ENCODE measurements at regions not wholly inside any gene's neighbourhood (a gene's known extent, or its start where the extent isn't known, plus 50 kb on each side); places are given as distances from the start of the nearest gene placed in this dataset.

DNA sequence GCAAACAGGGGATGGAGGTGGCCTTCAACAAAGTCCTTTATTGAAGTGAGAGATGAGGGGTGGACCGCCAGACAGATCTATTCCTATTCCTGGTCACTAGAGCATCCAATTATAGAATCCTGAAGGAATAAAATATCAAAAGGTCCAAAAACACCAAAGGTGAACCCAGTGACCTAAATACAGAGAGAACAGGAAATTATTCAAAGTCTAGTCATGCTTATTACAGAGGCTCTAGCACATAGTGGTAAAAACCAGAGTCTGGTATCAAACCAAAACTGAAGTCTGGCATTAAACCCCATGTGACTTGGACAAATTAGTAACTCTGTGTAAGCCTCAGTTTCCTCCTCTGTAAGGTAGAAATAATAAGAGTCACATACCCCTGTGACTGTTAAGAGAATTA, 100.5 kb upstream of the SNX2 start:
- RAD21 ChIA-PET (ENCODE audit: low non-redundant PET in 1 of 2, low total read pairs in 2 of 2, uncharacterized antibody in 2 of 2, unreplicated experiment in 2 of 2), result no interaction called here
- DNase-seq (ENCODE audit: low read depth, low spot score) (no peak), ATAC-seq (no peak)
- CTCF ChIA-PET, result no interaction called here
- H4K20me1 ChIP-seq (ENCODE audit: insufficient read depth), result no peaks in the 10 kb centered on the region
- no peaks in the 10 kb centered on the region for H3K27me3 ChIP-seq (ENCODE audit: insufficient read depth, low read length)
- no peaks in the 10 kb centered on the region for H3K9me2 ChIP-seq (ENCODE audit: insufficient read depth)
- POLR2A ChIA-PET, result no interaction called here
- intact Hi-C loops (cut with micrococcal nuclease), result no loop called here
- no TSS peak for BruUV-seq (replicated peaks)
- H3K4me1 ChIP-seq (ENCODE audit: control insufficient read depth in 1 of 2, insufficient read depth in 2 of 2, low read length in 2 of 2), result no peaks in the 10 kb centered on the region
- H3K4me3 ChIP-seq (replicated peaks in 1 of 2; ENCODE audit: low read depth in 1 of 2, low read length in 2 of 2), result no peak overlapping the region
- H3K36me3 ChIP-seq (ENCODE audit: control insufficient read depth in 1 of 2, insufficient read depth in 2 of 2, low read length in 2 of 2), result no peaks in the 10 kb centered on the region
- H3K4me2 ChIP-seq (ENCODE audit: low read length), result no peak overlapping the region
- H3K9ac ChIP-seq (ENCODE audit: low read length), result no peak overlapping the region
- no peak overlapping the region for H2AFZ ChIP-seq (ENCODE audit: low read depth, low read length, poor library complexity, severe bottlenecking)
- no peaks in the 10 kb centered on the region for H3K79me2 ChIP-seq (ENCODE audit: insufficient read depth, low read length)
- H3K9me3 ChIP-seq (ENCODE audit: control insufficient read depth in 1 of 2, insufficient read depth in 1 of 2, low read depth in 1 of 2, low read length in 2 of 2), result no peaks in the 10 kb centered on the region
- no peak overlapping the region for H3K27ac ChIP-seq (ENCODE audit: low read depth, low read length)
- TF ChIP-seq, protein P1, sequence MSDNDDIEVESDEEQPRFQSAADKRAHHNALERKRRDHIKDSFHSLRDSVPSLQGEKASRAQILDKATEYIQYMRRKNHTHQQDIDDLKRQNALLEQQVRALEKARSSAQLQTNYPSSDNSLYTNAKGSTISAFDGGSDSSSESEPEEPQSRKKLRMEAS (IDR thresholded peaks at IDR 0.05), result no peak
- TF ChIP-seq SIN3A (IDR thresholded peaks at IDR 0.05; ENCODE audit: low read depth) (no peak), YY1 (IDR thresholded peaks at IDR 0.05; ENCODE audit: extremely low read depth, insufficient replicate concordance, low read depth, low read length) (no peak), EZH2phosphoT487 (IDR thresholded peaks at IDR 0.05; ENCODE audit: borderline replicate concordance) (no peak), CBX3 (IDR thresholded peaks at IDR 0.05; ENCODE audit: low read depth) (no peak), RAD21 (IDR thresholded peaks at IDR 0.05; ENCODE audit: low read depth) (no peak), FOSL1 (IDR thresholded peaks at IDR 0.05; ENCODE audit: low read depth) (no peak), SRF (IDR thresholded peaks at IDR 0.05; ENCODE audit: low read depth) (no peak), POLR2AphosphoS5 (IDR thresholded peaks at IDR 0.05; ENCODE audit: low read depth, low read length) (no peak), JUND (IDR thresholded peaks at IDR 0.05) (no peak), EZH2 (IDR thresholded peaks at IDR 0.05) (no peak), ZFX (IDR thresholded peaks at IDR 0.05) (no peak), ZNF274 (IDR thresholded peaks at IDR 0.05; ENCODE audit: low read depth, low read length) (no peak)
- TF ChIP-seq, protein P2, sequence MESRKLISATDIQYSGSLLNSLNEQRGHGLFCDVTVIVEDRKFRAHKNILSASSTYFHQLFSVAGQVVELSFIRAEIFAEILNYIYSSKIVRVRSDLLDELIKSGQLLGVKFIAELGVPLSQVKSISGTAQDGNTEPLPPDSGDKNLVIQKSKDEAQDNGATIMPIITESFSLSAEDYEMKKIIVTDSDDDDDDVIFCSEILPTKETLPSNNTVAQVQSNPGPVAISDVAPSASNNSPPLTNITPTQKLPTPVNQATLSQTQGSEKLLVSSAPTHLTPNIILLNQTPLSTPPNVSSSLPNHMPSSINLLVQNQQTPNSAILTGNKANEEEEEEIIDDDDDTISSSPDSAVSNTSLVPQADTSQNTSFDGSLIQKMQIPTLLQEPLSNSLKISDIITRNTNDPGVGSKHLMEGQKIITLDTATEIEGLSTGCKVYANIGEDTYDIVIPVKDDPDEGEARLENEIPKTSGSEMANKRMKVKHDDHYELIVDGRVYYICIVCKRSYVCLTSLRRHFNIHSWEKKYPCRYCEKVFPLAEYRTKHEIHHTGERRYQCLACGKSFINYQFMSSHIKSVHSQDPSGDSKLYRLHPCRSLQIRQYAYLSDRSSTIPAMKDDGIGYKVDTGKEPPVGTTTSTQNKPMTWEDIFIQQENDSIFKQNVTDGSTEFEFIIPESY (IDR thresholded peaks at IDR 0.05; ENCODE audit: extremely low read depth, insufficient replicate concordance, low read length), result no peak
- TF ChIP-seq, protein P3, sequence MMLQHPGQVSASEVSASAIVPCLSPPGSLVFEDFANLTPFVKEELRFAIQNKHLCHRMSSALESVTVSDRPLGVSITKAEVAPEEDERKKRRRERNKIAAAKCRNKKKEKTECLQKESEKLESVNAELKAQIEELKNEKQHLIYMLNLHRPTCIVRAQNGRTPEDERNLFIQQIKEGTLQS (IDR thresholded peaks at IDR 0.05), result no peak
- TF ChIP-seq, protein P4, sequence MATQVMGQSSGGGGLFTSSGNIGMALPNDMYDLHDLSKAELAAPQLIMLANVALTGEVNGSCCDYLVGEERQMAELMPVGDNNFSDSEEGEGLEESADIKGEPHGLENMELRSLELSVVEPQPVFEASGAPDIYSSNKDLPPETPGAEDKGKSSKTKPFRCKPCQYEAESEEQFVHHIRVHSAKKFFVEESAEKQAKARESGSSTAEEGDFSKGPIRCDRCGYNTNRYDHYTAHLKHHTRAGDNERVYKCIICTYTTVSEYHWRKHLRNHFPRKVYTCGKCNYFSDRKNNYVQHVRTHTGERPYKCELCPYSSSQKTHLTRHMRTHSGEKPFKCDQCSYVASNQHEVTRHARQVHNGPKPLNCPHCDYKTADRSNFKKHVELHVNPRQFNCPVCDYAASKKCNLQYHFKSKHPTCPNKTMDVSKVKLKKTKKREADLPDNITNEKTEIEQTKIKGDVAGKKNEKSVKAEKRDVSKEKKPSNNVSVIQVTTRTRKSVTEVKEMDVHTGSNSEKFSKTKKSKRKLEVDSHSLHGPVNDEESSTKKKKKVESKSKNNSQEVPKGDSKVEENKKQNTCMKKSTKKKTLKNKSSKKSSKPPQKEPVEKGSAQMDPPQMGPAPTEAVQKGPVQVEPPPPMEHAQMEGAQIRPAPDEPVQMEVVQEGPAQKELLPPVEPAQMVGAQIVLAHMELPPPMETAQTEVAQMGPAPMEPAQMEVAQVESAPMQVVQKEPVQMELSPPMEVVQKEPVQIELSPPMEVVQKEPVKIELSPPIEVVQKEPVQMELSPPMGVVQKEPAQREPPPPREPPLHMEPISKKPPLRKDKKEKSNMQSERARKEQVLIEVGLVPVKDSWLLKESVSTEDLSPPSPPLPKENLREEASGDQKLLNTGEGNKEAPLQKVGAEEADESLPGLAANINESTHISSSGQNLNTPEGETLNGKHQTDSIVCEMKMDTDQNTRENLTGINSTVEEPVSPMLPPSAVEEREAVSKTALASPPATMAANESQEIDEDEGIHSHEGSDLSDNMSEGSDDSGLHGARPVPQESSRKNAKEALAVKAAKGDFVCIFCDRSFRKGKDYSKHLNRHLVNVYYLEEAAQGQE (IDR thresholded peaks at IDR 0.05; ENCODE audit: low read depth), result no peak
